Spleen (tissue), 11 donors: ENCODE measurements at regions not wholly inside any gene's neighbourhood (a gene's known extent, or its start where the extent isn't known, plus 50 kb on each side); places are given as distances from the start of the nearest gene placed in this dataset.
"Not testable (repeated sequence)": the region's sequence is repeated elsewhere in the genome, so short reads cannot be mapped to it uniquely, and the experiment has no call there.

Source experiments
- DNase-seq: peaks from one replicate; pipeline ENCODE4 v3.0.0-alpha.2; 2020
- H3K27ac ChIP-seq, 8 donors: fragments of 200-600 bp; sonication (generic) in 7 of 8; 1 replicate in 4 of 8; 2 replicates in 4 of 8; pipeline versions ENCODE4 v1.5.0 to v1.8.0; 2016 to 2021; ENCODE audit warnings: inconsistent platforms in 4 of 8, mild to moderate bottlenecking in 4 of 8, moderate library complexity in 1 of 8
- H3K27me3 ChIP-seq, 7 donors: fragments of 200-600 bp; sonication (generic) in 6 of 7; replicated peaks in 1 of 7; 1 replicate in 4 of 7; 2 replicates in 3 of 7; pipeline versions ENCODE4 v1.5.0 to v1.8.0; 2016 to 2021; ENCODE audit warnings: inconsistent platforms in 3 of 7, mild to moderate bottlenecking in 1 of 7
- H3K36me3 ChIP-seq, 6 donors: fragments of 200-600 bp; sonication (generic) in 5 of 6; 1 replicate in 4 of 6; 2 replicates in 2 of 6; pipeline versions ENCODE4 v1.5.0 to v1.8.0; 2016 to 2021; ENCODE audit warnings: inconsistent platforms in 2 of 6
- H3K4me1 ChIP-seq, 6 donors: fragments of 200-600 bp; sonication (generic) in 5 of 6; 1 replicate in 3 of 6; 2 replicates in 3 of 6; pipeline versions ENCODE4 v1.5.0 to v1.8.0; 2016 to 2021; ENCODE audit warnings: inconsistent platforms in 3 of 6
- H3K4me3 ChIP-seq, 8 donors: fragments of 200-600 bp; sonication (generic) in 7 of 8; 1 replicate in 4 of 8; 2 replicates in 4 of 8; pipeline versions ENCODE4 v1.5.0 to v1.8.0; 2016 to 2021; ENCODE audit warnings: inconsistent platforms in 4 of 8, mild to moderate bottlenecking in 4 of 8, moderate library complexity in 2 of 8
- H3K9me3 ChIP-seq, 8 donors: fragments of 200-600 bp; sonication (generic) in 7 of 8; 1 replicate in 4 of 8; 2 replicates in 4 of 8; pipeline versions ENCODE4 v1.5.0 to v1.8.0; 2016 to 2021; ENCODE audit warnings: inconsistent platforms in 4 of 8
- CTCF ChIP-seq, 11 experiments: fragments of 200-600 bp in 7 of 11; fragments of 450-650 bp in 4 of 11; sonication (generic) in 4 of 11; IDR thresholded peaks in 8 of 11; conservative IDR thresholded peaks in 3 of 11; 1 replicate in 7 of 11; 2 replicates in 4 of 11; pipeline versions ENCODE4 v1.4.0 to v1.8.0; 2016 to 2021; ENCODE audit warnings: antibody characterized with exemption in 11 of 11, inconsistent platforms in 4 of 11, mild to moderate bottlenecking in 1 of 11
- POLR2A ChIP-seq, 3 donors: fragments of 450-650 bp; IDR thresholded peaks; one replicate each; pipeline ENCODE4 v1.5.1; 2017; ENCODE audit warnings: antibody characterized with exemption in 3 of 3, mild to moderate bottlenecking in 1 of 3
- POLR2AphosphoS5 ChIP-seq, 3 donors: sonication (generic); formaldehyde crosslinking; IDR thresholded peaks; one replicate each; pipeline ENCODE4 v1.5.1; 2017; ENCODE audit warnings: antibody characterized with exemption in 3 of 3
- WGBS, 5 donors: extraction: QIAGEN DNeasy Blood & Tissue Kit in 3 of 5; methylation state at CpG; one replicate each; pipeline versions ENCODE4 v1.1.5 to v1.1.7; 2013 to 2018; 5-methylcytosine and 5-hydroxymethylcytosine counted together
- intact Hi-C: fragments of 100-400 bp; cut with DNase I; formaldehyde crosslinking; loops from one replicate; pipeline ENCODE4 v1.15.0; 2023; ENCODE audit warnings: low total_unique reads
- donor health status: healthy with polysubstance abuse.
- donor health status: DM: no; HTN: no; CAD: no; lungs with moderate emphysema.
- donor health status: DM: no; HTN: no; CAD: no.
- donor health status: Bipolar disorder and iron deficiency.
- donor health status: healthy.
- donor health status: DM: no; HTN: no; CAD: no.
- donor health status: DM: yes; HTN: yes; CAD: no.

- H3K4me3 ChIP-seq, DNase-seq, H3K27ac ChIP-seq, H3K27me3 ChIP-seq, H3K4me1 ChIP-seq, H3K36me3 ChIP-seq, intact Hi-C loops: not testable (repeated sequence)
- 83 to 95% (median 89%) methylated on average over 17 of the region's 17 CpGs for whole genome bisulfite sequencing, 5 donors
- peaks cover 0 to 11% (median 3%) of the 10 kb centered on the region in 8 donors for H3K9me3 ChIP-seq
These were observed 824.7 kb downstream of the LRRTM4 start for GRCh38 chr2:76697439-76697838.

- no peak overlapping the region for H3K27ac ChIP-seq
- intact Hi-C loops: no loop called here
- H3K27me3 ChIP-seq: no peaks in the 10 kb centered on the region
- no peaks in the 10 kb centered on the region for H3K4me1 ChIP-seq
- no peak for TF ChIP-seq CTCF (IDR thresholded peaks at IDR 0.05 in 8 of 11, conservative IDR thresholded peaks at IDR 0.05 in 3 of 11)
- TF ChIP-seq POLR2A (IDR thresholded peaks at IDR 0.05): no peak
- TF ChIP-seq POLR2AphosphoS5 (IDR thresholded peaks at IDR 0.05): no peak
- peaks cover 0 to 3% (median 0%) of the 10 kb centered on the region in 8 donors for H3K9me3 ChIP-seq
- H3K36me3 ChIP-seq: no peaks in the 10 kb centered on the region
- no peak overlapping the region for H3K4me3 ChIP-seq
- no peak for DNase-seq
- WGBS, 5 donors: 77 to 87% (median 85%) methylated on average over 4 of the region's 4 CpGs
These were observed 829.3 kb downstream of the LRRTM4 start for GRCh38 chr2:76692908-76693307.

- H3K9me3 ChIP-seq: no peaks in the 10 kb centered on the region
- no peaks in the 10 kb centered on the region for H3K27me3 ChIP-seq
- WGBS, 5 donors: 46 to 77% (median 65%) methylated on average over 1 of the region's 1 CpG
- TF ChIP-seq POLR2AphosphoS5 (IDR thresholded peaks at IDR 0.05): no peak
- TF ChIP-seq CTCF (IDR thresholded peaks at IDR 0.05 in 8 of 11, conservative IDR thresholded peaks at IDR 0.05 in 3 of 11): no peak
- TF ChIP-seq POLR2A (IDR thresholded peaks at IDR 0.05): no peak
- intact Hi-C loops: no loop called here
- no peak overlapping the region for H3K4me3 ChIP-seq
- H3K36me3 ChIP-seq: no peaks in the 10 kb centered on the region
- H3K27ac ChIP-seq: no peak overlapping the region
- no peaks in the 10 kb centered on the region for H3K4me1 ChIP-seq
- DNase-seq: no peak
These were observed 833.4 kb downstream of the LRRTM4 start for GRCh38 chr2:76688732-76689131.

GRCh38 chr2:76687923-76688322 is 834.3 kb downstream of the LRRTM4 start:
- Histone ChIP-seq H3K36me3 (no peaks in the 10 kb centered on the region), H3K27me3 (no peaks in the 10 kb centered on the region), H3K4me3 (no peak overlapping the region), H3K27ac (no peak overlapping the region), H3K9me3 (no peaks in the 10 kb centered on the region), H3K4me1 (no peaks in the 10 kb centered on the region)
- TF ChIP-seq CTCF (IDR thresholded peaks at IDR 0.05 in 8 of 11, conservative IDR thresholded peaks at IDR 0.05 in 3 of 11): no peak
- TF ChIP-seq POLR2A (IDR thresholded peaks at IDR 0.05): no peak
- TF ChIP-seq POLR2AphosphoS5 (IDR thresholded peaks at IDR 0.05): no peak
- intact Hi-C loops: no loop called here
- no peak for DNase-seq
- WGBS, 5 donors: 91 to 96% (median 94%) methylated on average over 3 of the region's 3 CpGs

GRCh38 chr2:76684756-76685155 is 837.4 kb downstream of the LRRTM4 start:
- no peaks in the 10 kb centered on the region for H3K4me1 ChIP-seq
- WGBS, 5 donors: 26 to 40% (median 37%) methylated on average over 6 of the region's 6 CpGs
- H3K9me3 ChIP-seq: peaks cover 0 to 10% (median 0%) of the 10 kb centered on the region in 8 donors
- H3K36me3 ChIP-seq: no peaks in the 10 kb centered on the region
- no peak overlapping the region for H3K27ac ChIP-seq
- TF ChIP-seq POLR2A (IDR thresholded peaks at IDR 0.05) (no peak), POLR2AphosphoS5 (IDR thresholded peaks at IDR 0.05) (no peak), CTCF (IDR thresholded peaks at IDR 0.05 in 8 of 11, conservative IDR thresholded peaks at IDR 0.05 in 3 of 11) (no peak)
- H3K27me3 ChIP-seq: no peaks in the 10 kb centered on the region
- no peak for DNase-seq
- intact Hi-C loops: no loop called here
- no peak overlapping the region for H3K4me3 ChIP-seq
